ENCODE measurements at regions not wholly inside any gene's neighbourhood (a gene's known extent, or its start where the extent isn't known, plus 50 kb on each side); places are given as distances from the start of the nearest gene placed in this dataset.

GRCh38 chr11:90783111-90783510 is 560.3 kb upstream of the CHORDC1 start:
- no peak overlapping the region for H3K27ac ChIP-seq (ENCODE audit: insufficient read depth in 1 of 2, low read depth in 1 of 2, low read length in 2 of 2, poor library complexity in 1 of 2, severe bottlenecking in 2 of 2)
- CTCF ChIA-PET: no interaction called here
- H3K9me3 ChIP-seq (ENCODE audit: control extremely low read depth in 1 of 5, control insufficient read depth in 4 of 5, insufficient read depth in 2 of 5, low read depth in 1 of 5, low read length in 4 of 5): no peaks in the 10 kb centered on the region
- POLR2A ChIA-PET: no interaction called here
- H3K4me1 ChIP-seq (ENCODE audit: control extremely low read depth in 1 of 4, control insufficient read depth in 4 of 4, insufficient read depth in 4 of 4, low read length in 3 of 4): no peaks in the 10 kb centered on the region
- DNase-seq: no peak
- no peaks in the 10 kb centered on the region for H3K27me3 ChIP-seq (replicated peaks in 2 of 5; ENCODE audit: control insufficient read depth in 4 of 5, insufficient read depth in 5 of 5, low read length in 4 of 5)
- WGBS (ENCODE audit: insufficient coverage): no CpG with 5 or more reads among the region's 3 CpGs
- no peak overlapping the region for H3K4me3 ChIP-seq (ENCODE audit: control insufficient read depth in 1 of 7, extremely low read depth in 1 of 7, insufficient read depth in 4 of 7, low read depth in 2 of 7, low read length in 6 of 7)
- H3K36me3 ChIP-seq (ENCODE audit: control insufficient read depth in 4 of 4, insufficient read depth in 4 of 4, low read length in 3 of 4): no peaks in the 10 kb centered on the region

GRCh38 chr11:90779098-90779497 is 556.2 kb upstream of the CHORDC1 start:
- no peaks in the 10 kb centered on the region for H3K4me1 ChIP-seq (ENCODE audit: control extremely low read depth in 1 of 4, control insufficient read depth in 4 of 4, insufficient read depth in 4 of 4, low read length in 3 of 4)
- H3K4me3 ChIP-seq (ENCODE audit: control insufficient read depth in 1 of 7, extremely low read depth in 1 of 7, insufficient read depth in 4 of 7, low read depth in 2 of 7, low read length in 6 of 7): no peak overlapping the region
- H3K36me3 ChIP-seq (ENCODE audit: control insufficient read depth in 4 of 4, insufficient read depth in 4 of 4, low read length in 3 of 4): no peaks in the 10 kb centered on the region
- no peaks in the 10 kb centered on the region for H3K27me3 ChIP-seq (replicated peaks in 2 of 5; ENCODE audit: control insufficient read depth in 4 of 5, insufficient read depth in 5 of 5, low read length in 4 of 5)
- H3K9me3 ChIP-seq (ENCODE audit: control extremely low read depth in 1 of 5, control insufficient read depth in 4 of 5, insufficient read depth in 2 of 5, low read depth in 1 of 5, low read length in 4 of 5): peaks cover 0 to 3% (median 0%) of the 10 kb centered on the region in 5 experiments
- POLR2A ChIA-PET: no interaction called here
- DNase-seq: no peak
- H3K27ac ChIP-seq (ENCODE audit: insufficient read depth in 1 of 2, low read depth in 1 of 2, low read length in 2 of 2, poor library complexity in 1 of 2, severe bottlenecking in 2 of 2): no peak overlapping the region
- CTCF ChIA-PET: no interaction called here

- Histone ChIP-seq H3K4me3 (ENCODE audit: control insufficient read depth in 1 of 7, extremely low read depth in 1 of 7, insufficient read depth in 4 of 7, low read depth in 2 of 7, low read length in 6 of 7) (no peak overlapping the region), H3K27me3 (replicated peaks in 2 of 5; ENCODE audit: control insufficient read depth in 4 of 5, insufficient read depth in 5 of 5, low read length in 4 of 5) (no peaks in the 10 kb centered on the region), H3K27ac (ENCODE audit: insufficient read depth in 1 of 2, low read depth in 1 of 2, low read length in 2 of 2, poor library complexity in 1 of 2, severe bottlenecking in 2 of 2) (no peak overlapping the region), H3K9me3 (ENCODE audit: control extremely low read depth in 1 of 5, control insufficient read depth in 4 of 5, insufficient read depth in 2 of 5, low read depth in 1 of 5, low read length in 4 of 5) (peaks cover 0 to 9% (median 0%) of the 10 kb centered on the region in 5 experiments), H3K36me3 (ENCODE audit: control insufficient read depth in 4 of 4, insufficient read depth in 4 of 4, low read length in 3 of 4) (no peaks in the 10 kb centered on the region), H3K4me1 (ENCODE audit: control extremely low read depth in 1 of 4, control insufficient read depth in 4 of 4, insufficient read depth in 4 of 4, low read length in 3 of 4) (no peaks in the 10 kb centered on the region)
- WGBS (ENCODE audit: insufficient coverage): 100% methylated on average over 3 of the region's 6 CpGs
- CTCF ChIA-PET: no interaction called here
- DNase-seq: no peak
- POLR2A ChIA-PET: no interaction called here
Observed at GRCh38 chr11:90775567-90776165, 552.8 kb upstream of the CHORDC1 start.

DNA sequence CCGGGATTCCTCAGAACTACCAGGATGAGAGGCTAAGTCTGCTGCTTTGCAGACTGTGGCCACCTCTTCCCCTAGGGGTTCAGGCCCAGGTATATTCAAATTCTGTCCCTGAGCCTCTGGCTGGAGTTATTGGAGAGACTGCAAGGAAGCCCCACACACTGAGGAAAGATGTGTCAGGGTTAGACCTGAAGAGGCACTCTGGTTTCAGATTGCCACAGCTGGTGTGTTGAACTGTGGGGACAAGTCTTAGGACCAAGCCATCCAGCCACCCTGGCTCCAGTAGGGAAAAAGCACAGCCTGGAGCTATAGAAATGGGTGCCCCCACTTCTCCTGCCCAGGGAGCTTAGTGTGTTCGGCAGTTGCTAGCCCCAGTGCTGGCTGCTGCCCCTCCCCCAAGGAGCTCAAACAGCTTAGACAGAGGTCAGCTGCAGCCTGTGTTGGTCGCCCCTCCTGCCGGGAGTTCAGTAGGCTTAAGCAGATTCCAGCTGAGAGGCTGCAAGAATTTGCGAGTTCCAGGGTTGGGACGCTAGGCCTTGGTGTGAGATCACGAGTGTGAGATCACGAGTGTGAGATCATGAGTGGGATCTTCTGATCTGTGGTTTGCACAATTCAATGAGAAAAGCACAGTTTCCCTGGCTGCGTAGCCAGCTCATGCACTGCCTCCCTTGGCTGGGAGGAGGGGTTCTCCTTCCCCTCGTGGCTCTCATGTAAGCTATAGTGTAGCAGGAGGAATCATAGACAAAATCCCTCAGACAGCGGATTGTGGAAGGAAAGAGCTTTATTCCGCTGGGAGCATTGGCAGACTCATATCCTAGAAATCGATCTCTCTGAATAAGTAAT is 552.1 kb upstream of the CHORDC1 start:
- 86% methylated on average over 10 of the region's 13 CpGs for WGBS (ENCODE audit: insufficient coverage)
- no peaks in the 10 kb centered on the region for H3K4me1 ChIP-seq (ENCODE audit: control extremely low read depth in 1 of 4, control insufficient read depth in 4 of 4, insufficient read depth in 4 of 4, low read length in 3 of 4)
- H3K9me3 ChIP-seq (ENCODE audit: control extremely low read depth in 1 of 5, control insufficient read depth in 4 of 5, insufficient read depth in 2 of 5, low read depth in 1 of 5, low read length in 4 of 5): peaks cover 0 to 11% (median 2%) of the 10 kb centered on the region in 5 experiments
- no peak for DNase-seq
- ChIA-PET CTCF (no interaction called here), POLR2A (no interaction called here)
- no peaks in the 10 kb centered on the region for H3K36me3 ChIP-seq (ENCODE audit: control insufficient read depth in 4 of 4, insufficient read depth in 4 of 4, low read length in 3 of 4)
- H3K27ac ChIP-seq (ENCODE audit: insufficient read depth in 1 of 2, low read depth in 1 of 2, low read length in 2 of 2, poor library complexity in 1 of 2, severe bottlenecking in 2 of 2): no peak overlapping the region
- no peak overlapping the region for H3K4me3 ChIP-seq (ENCODE audit: control insufficient read depth in 1 of 7, extremely low read depth in 1 of 7, insufficient read depth in 4 of 7, low read depth in 2 of 7, low read length in 6 of 7)
- no peaks in the 10 kb centered on the region for H3K27me3 ChIP-seq (replicated peaks in 2 of 5; ENCODE audit: control insufficient read depth in 4 of 5, insufficient read depth in 5 of 5, low read length in 4 of 5)

DNA sequence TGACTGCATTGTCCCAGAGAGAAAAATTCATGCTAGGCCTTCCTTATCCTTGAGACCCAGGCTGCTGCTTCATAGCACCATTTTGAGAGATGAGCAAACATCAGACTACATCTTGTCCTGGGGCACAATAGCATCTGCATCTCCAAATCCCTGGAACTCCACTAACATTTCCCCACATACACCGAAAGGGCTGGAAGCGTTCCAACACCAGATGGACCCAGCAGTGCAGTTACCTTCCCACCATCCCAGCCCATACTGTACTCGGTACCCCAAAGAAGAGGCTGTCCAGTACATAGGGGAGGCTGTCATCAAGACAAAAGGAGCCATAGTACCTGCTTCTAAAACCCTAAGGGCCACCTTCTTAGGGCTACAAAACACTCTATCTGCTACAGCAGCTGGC is 547.2 kb upstream of the CHORDC1 start:
- Histone ChIP-seq H3K27ac (ENCODE audit: insufficient read depth in 1 of 2, low read depth in 1 of 2, low read length in 2 of 2, poor library complexity in 1 of 2, severe bottlenecking in 2 of 2) (no peak overlapping the region), H3K36me3 (ENCODE audit: control insufficient read depth in 4 of 4, insufficient read depth in 4 of 4, low read length in 3 of 4) (no peaks in the 10 kb centered on the region), H3K9me3 (ENCODE audit: control extremely low read depth in 1 of 5, control insufficient read depth in 4 of 5, insufficient read depth in 2 of 5, low read depth in 1 of 5, low read length in 4 of 5) (peaks cover 0 to 8% (median 0%) of the 10 kb centered on the region in 5 experiments), H3K4me3 (ENCODE audit: control insufficient read depth in 1 of 7, extremely low read depth in 1 of 7, insufficient read depth in 4 of 7, low read depth in 2 of 7, low read length in 6 of 7) (no peak overlapping the region), H3K4me1 (ENCODE audit: control extremely low read depth in 1 of 4, control insufficient read depth in 4 of 4, insufficient read depth in 4 of 4, low read length in 3 of 4) (no peaks in the 10 kb centered on the region), H3K27me3 (replicated peaks in 2 of 5; ENCODE audit: control insufficient read depth in 4 of 5, insufficient read depth in 5 of 5, low read length in 4 of 5) (no peaks in the 10 kb centered on the region)
- WGBS (ENCODE audit: insufficient coverage): 97% methylated on average over 3 of the region's 3 CpGs
- POLR2A ChIA-PET: no interaction called here
- CTCF ChIA-PET: no interaction called here
- DNase-seq: no peak

GRCh38 chr11:90766121-90766520 is 543.3 kb upstream of the CHORDC1 start:
- POLR2A ChIA-PET: no interaction called here
- Histone ChIP-seq H3K4me1 (ENCODE audit: control extremely low read depth in 1 of 4, control insufficient read depth in 4 of 4, insufficient read depth in 4 of 4, low read length in 3 of 4) (no peaks in the 10 kb centered on the region), H3K9me3 (ENCODE audit: control extremely low read depth in 1 of 5, control insufficient read depth in 4 of 5, insufficient read depth in 2 of 5, low read depth in 1 of 5, low read length in 4 of 5) (peaks cover 0 to 3% (median 0%) of the 10 kb centered on the region in 5 experiments), H3K36me3 (ENCODE audit: control insufficient read depth in 4 of 4, insufficient read depth in 4 of 4, low read length in 3 of 4) (no peaks in the 10 kb centered on the region), H3K27ac (ENCODE audit: insufficient read depth in 1 of 2, low read depth in 1 of 2, low read length in 2 of 2, poor library complexity in 1 of 2, severe bottlenecking in 2 of 2) (no peak overlapping the region), H3K4me3 (ENCODE audit: control insufficient read depth in 1 of 7, extremely low read depth in 1 of 7, insufficient read depth in 4 of 7, low read depth in 2 of 7, low read length in 6 of 7) (no peak overlapping the region), H3K27me3 (replicated peaks in 2 of 5; ENCODE audit: control insufficient read depth in 4 of 5, insufficient read depth in 5 of 5, low read length in 4 of 5) (no peaks in the 10 kb centered on the region)
- DNase-seq: no peak
- WGBS (ENCODE audit: insufficient coverage): no CpG with 5 or more reads among the region's 3 CpGs
- CTCF ChIA-PET: no interaction called here

DNA sequence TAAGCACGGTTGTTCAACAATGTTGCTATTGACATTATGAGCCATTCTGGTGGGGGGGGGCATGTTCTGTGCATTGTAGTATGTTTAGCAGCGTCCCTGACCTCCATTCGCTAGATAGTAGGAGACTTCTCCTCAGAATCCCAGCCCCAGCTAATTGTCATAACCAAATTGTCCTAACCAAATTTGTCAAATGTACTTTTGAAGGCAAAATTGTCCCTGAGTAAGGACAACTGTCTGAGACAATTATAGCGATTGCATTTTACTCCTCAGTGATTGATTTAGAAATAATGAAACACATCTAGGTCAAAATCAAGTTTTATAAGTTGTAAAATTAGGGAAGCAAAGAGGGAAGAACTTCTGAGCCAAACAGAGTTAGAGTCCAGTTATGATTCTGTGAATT is 541.8 kb upstream of the CHORDC1 start:
- Histone ChIP-seq H3K9me3 (ENCODE audit: control extremely low read depth in 1 of 5, control insufficient read depth in 4 of 5, insufficient read depth in 2 of 5, low read depth in 1 of 5, low read length in 4 of 5) (no peaks in the 10 kb centered on the region), H3K27me3 (replicated peaks in 2 of 5; ENCODE audit: control insufficient read depth in 4 of 5, insufficient read depth in 5 of 5, low read length in 4 of 5) (no peaks in the 10 kb centered on the region), H3K4me1 (ENCODE audit: control extremely low read depth in 1 of 4, control insufficient read depth in 4 of 4, insufficient read depth in 4 of 4, low read length in 3 of 4) (no peaks in the 10 kb centered on the region), H3K27ac (ENCODE audit: insufficient read depth in 1 of 2, low read depth in 1 of 2, low read length in 2 of 2, poor library complexity in 1 of 2, severe bottlenecking in 2 of 2) (no peak overlapping the region), H3K4me3 (ENCODE audit: control insufficient read depth in 1 of 7, extremely low read depth in 1 of 7, insufficient read depth in 4 of 7, low read depth in 2 of 7, low read length in 6 of 7) (no peak overlapping the region), H3K36me3 (ENCODE audit: control insufficient read depth in 4 of 4, insufficient read depth in 4 of 4, low read length in 3 of 4) (no peaks in the 10 kb centered on the region)
- ChIA-PET CTCF (no interaction called here), POLR2A (no interaction called here)
- DNase-seq: no peak
- 83% methylated on average over 1 of the region's 4 CpGs for WGBS (ENCODE audit: insufficient coverage)
